H1 (cell line): ENCODE measurements at regions not wholly inside any gene's neighbourhood (a gene's known extent, or its start where the extent isn't known, plus 50 kb on each side); places are given as distances from the start of the nearest gene placed in this dataset.

Source experiments
- KDM5A ChIP-seq: fragments of 200-600 bp; IDR thresholded peaks from 2 replicates; pipeline ENCODE4 v1.7.1; 2012; ENCODE audit warnings: mild to moderate bottlenecking, low read length, inconsistent platforms, mixed read lengths
- NANOG ChIP-seq: IDR thresholded peaks from 2 replicates; pipeline ENCODE4 v1.6.1; 2011; ENCODE audit warnings: low read length, low read depth, mild to moderate bottlenecking, inconsistent platforms; ENCODE audit not compliant: insufficient read depth, poor library complexity, severe bottlenecking

- TF ChIP-seq KDM5A: no peak
- TF ChIP-seq NANOG: no peak
Observed at GRCh38 chr15:35674873-35675781, 129.2 kb upstream of the DPH6 start.
